HT1080 (cell line): ENCODE measurements at regions not wholly inside any gene's neighbourhood (a gene's known extent, or its start where the extent isn't known, plus 50 kb on each side); places are given as distances from the start of the nearest gene placed in this dataset.
"Not testable (repeated sequence)": the region's sequence is repeated elsewhere in the genome, so short reads cannot be mapped to it uniquely, and the experiment has no call there.

Experiments
- DNase-seq: peaks from one replicate; pipeline ENCODE4 v3.0.0-alpha.2; 2015; ENCODE audit warnings: low read depth

- DNase-seq: no peak
Measured at GRCh38 chr2:238597638-238598528, 171.2 kb downstream of the ASB1 start.

DNA sequence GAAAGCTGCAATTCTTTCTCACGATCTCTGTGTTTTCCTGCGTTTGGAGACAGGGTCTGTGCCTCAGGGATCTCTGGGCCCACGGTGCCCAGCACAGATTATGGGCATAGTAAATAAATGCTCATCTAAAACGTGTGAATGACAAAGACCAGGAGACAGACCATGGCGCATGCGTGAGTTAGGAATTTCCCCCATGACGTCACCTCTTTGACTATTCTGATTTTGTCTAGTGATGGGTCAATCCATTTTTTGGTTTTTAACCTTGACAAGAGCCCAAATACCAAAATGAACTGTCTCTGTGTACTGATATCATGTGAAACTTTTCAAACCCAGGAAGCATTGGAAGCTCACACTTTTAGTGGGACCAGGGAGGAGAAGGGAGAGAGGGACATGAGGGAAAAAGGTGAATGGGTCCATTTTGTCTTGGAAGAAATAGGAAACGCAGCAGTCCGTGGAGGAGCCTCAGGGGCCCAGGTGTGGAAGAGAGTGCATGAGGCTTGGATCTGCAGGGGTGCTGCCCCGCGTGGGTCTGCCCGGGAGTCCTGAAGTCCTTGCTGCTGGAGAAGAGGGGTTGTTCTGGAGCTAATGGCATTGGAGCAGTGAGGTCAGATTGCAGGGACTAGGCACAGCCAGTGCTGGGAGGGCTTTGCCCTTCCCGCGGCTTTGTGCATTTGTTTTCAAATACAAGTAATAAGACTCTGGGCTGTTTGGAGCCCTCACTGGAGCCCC lies 172.2 kb downstream of the ASB1 start:
- no peak for DNase-seq

DNA sequence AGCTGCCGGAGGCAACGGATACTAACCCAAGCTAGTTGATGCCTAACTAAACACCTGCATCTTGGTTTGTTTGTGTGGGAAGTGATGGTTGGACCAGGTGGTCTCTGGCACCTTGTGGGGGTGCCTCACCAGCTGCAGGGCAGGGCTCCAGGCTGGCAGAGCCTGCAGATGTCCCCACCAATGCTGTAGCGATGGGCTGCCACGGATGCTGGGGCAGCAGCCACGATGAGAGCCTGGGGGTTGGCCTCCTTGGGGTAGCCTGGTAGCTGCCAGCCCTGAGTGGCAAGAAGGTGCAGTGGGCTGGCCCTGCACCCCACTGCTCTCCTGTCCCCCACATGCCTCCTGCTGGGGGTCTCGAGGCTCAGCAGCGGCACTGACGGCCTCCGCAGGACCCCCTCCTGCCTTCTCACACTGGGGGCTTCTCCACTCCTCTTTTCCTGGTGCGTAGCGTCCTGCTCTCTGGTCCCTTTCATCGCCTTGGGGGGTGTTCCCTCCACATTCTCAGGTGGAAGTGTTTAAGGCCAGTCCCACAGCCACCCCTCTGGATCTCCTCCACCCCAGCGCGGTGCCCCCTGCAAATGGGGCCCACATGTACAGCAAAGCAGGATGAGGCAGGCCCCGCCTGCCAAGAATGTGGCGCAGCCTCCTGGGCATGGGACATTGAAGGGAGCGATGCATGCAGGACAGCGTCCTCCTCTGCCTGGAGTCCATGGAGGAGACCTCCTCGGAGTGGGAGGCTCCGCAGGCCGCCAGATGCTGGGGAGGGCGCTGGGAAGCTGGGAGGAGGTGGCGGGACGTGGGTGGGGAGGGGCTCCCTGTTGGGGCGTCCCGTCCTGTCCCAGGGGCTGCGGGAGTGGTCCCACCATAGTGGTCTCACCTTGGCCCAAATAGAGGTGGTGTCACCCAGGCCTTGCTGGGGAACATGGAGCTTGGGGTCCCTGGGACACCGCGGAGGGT lies 173.1 kb downstream of the ASB1 start:
- no peak for DNase-seq

DNA sequence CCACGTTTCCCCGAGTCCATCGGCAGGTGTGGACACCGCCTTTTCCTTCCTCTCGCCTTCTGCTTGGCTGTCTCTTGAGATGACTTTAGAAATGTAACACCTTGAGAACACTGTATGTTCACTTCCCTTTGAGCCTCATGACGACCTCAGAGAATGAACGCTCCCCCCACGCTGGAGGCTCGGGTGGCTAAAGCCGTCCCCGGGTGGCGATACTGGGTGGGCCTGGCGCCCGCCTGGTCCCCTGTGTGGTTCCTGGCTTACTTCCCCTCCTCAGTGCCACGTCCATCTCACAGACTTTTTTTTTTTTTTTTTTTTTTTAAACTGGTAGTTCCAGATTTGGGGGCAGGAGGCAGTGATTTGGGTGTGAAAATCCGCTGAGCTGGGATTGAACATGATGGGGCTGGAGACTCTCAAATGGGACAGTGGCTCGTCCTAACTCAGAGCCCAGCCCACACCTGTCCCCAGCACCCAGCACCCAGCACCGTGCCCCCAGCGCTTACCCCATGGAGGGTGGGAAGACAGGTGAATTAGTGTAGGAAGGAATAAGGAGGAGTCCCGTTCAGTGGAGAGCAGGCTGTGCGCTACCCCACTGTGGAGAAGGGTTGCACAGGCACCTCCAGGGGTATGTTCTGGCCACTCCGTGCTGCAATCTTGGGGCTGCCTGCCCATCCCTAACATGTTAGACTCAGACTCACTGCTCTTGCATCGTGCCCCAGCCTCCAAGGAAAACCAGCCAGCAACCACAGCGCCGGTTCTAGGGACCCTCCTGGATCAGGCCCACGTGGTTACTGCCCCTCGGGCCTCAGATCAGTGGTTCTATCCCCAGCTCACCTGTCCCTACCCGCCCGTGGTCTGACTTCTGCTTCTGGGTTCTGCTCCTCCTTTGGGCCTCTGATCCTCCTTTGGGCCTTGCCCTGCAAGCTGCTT lies 174.0 kb downstream of the ASB1 start:
- DNase-seq: no peak

GRCh38 chr2:238601433-238602222 lies 174.9 kb downstream of the ASB1 start:
- no peak for DNase-seq

- no peak for DNase-seq
Measured at GRCh38 chr2:238602223-238602960, 175.7 kb downstream of the ASB1 start.

GRCh38 chr2:238603596-238603995 lies 176.9 kb downstream of the ASB1 start:
- DNase-seq: no peak

DNA sequence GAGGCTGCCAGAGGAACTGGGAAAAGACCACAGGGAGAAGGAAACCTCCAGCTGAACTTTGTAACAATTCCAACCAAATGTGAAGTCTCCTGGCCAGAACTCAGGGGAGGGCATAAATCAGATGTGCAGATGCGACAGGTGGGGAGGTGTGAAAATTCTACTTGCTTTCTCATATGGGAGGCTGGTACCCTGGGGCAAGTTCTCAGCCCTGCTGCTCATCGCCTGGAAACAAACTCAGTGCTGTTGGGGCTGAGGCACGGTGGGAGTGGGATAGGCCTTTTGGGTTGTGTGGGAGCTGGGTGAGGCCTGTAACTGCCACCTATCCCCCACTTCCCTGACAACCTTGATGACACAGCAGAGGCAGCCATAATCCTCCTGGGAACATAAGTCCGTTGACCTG lies 179.6 kb downstream of the ASB1 start:
- DNase-seq: no peak

DNA sequence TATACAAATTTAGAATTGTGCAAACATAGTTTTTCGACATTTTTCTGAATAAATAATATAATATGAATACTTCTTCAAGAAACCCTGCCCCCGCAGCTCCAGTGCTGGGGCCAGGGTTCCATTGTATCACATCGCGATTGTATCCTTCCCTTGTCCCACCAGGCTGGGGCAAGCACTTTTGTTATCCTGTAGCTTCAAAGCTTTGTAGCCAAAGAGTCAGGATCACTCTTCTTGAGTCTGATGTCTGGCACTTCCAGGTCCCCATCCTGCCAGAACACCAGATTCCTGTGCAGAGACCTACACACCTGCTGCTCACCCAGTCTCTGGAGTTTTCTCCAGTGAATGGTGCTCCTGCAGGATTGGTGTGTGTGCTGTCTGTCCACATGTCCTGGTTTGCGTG lies 186.9 kb downstream of the ASB1 start:
- DNase-seq: no peak

DNA sequence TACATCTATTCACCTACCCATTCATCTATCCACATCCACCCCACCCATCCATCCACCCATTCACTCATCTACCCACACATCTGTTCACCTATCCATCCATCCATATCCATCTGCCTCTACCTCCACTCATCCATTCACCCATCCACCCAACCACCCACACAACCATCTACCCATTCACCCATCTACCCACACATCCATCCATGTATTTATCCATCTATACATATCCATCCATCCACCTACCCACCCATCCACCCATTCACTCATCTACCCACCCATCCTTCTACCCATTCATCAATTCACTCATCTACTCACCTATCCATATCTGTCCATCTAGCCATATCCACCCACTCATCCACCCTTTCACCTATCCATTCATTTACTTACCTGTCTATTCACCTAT lies 187.6 kb downstream of the ASB1 start:
- no peak for DNase-seq

GRCh38 chr2:238615187-238615586 lies 188.5 kb downstream of the ASB1 start:
- DNase-seq: no peak

DNA sequence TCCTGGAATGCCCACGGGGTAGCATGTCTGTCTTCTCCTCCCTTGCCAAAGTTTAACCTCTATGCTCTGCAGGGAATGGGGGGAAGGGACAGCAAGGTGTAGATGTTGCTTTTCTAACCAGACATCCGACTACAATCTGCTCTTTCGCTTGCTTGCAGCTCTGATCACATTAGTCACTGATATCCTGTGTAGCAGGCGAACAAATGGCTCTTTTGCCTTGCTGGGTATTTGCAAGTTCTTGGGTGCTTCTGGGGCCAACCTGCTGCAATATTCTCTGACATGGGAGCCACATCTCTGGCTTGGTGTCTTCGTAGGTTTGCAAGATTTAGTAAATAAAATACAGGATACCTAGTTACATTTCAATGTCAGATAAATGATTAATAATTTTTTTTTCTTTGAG lies 190.0 kb downstream of the ASB1 start:
- no peak for DNase-seq

GRCh38 chr2:238618494-238619283 lies 192.0 kb downstream of the ASB1 start:
- not testable (repeated sequence) for DNase-seq

DNA sequence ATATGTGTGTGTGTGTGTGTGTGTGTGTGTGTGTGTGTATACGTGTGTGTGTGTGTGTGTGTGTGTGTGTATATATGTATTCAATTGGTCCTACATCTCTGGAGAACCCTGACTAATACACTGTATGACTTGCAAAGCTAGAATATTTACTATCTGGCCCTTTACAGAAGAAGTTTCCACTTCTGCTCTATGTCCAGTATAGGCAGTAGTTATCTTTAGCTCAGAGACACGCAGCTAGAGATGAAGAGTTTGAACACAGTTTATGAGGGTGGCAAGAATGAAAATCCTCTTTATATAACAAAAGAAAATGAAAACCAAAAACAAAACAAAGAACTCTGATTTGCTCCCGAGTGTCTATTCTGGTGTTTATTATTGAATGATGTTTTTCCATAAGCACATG lies 201.2 kb downstream of the ASB1 start:
- no peak for DNase-seq

DNA sequence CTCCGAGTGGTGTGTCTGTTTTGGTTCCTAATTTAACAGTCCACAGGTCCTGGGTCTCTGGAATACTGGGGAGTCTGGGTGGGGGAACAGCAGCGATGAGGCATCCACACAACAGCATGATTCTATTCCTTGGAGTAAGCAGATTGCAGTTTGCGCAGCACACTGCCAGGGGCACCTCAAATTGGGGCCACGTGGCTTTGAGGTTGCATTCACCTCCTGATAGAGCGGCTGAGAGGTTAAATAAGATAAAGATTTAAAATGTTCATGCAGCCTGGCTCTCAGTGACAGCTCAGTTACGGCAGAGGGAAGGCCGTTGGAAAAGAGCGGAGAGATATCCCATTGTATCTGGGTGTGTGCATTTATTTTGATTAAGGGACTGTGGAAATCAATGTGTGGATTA lies 202.3 kb downstream of the ASB1 start:
- DNase-seq: no peak

GRCh38 chr2:238631491-238632180 lies 204.9 kb downstream of the ASB1 start:
- no peak for DNase-seq
